ENCODE measurements at regions not wholly inside any gene's neighbourhood (a gene's known extent, or its start where the extent isn't known, plus 50 kb on each side); places are given as distances from the start of the nearest gene placed in this dataset.

GRCh38 chr21:41032541-41032940 lies 135.4 kb upstream of the BACE2 start:
- TF ChIP-seq CTCF (conservative IDR thresholded peaks at IDR 0.05; ENCODE audit: low read length) (no peak), EZH2phosphoT487 (IDR thresholded peaks at IDR 0.05; ENCODE audit: borderline replicate concordance) (no peak)
- H3F3A ChIP-seq (ENCODE audit: low read depth), result no peaks in the 10 kb centered on the region

GRCh38 chr21:41037212-41037611 lies 130.7 kb upstream of the BACE2 start:
- Histone ChIP-seq H2AFZ (ENCODE audit: low read length) (no peak overlapping the region), H3K4me3 (ENCODE audit: low read length, poor library complexity, severe bottlenecking) (no peak overlapping the region), H3K4me2 (ENCODE audit: low read depth, low read length, poor library complexity, severe bottlenecking) (no peak overlapping the region), H3K9me3 (ENCODE audit: insufficient read depth, low read depth, low read length) (no peaks in the 10 kb centered on the region), H3K9ac (ENCODE audit: low read depth, low read length, poor library complexity, severe bottlenecking) (no peak overlapping the region), H3K9me2 (replicated peaks; ENCODE audit: low read depth, low read length) (no peaks in the 10 kb centered on the region), H4K20me1 (ENCODE audit: insufficient read depth, low read length, poor library complexity, severe bottlenecking) (no peaks in the 10 kb centered on the region), H3K79me2 (ENCODE audit: insufficient read depth, low read length) (no peaks in the 10 kb centered on the region), H3K4me1 (ENCODE audit: insufficient read depth, low read length, poor library complexity, severe bottlenecking) (no peaks in the 10 kb centered on the region), H3K36me3 (ENCODE audit: insufficient read depth, low read length) (no peaks in the 10 kb centered on the region), H3K27me3 (ENCODE audit: insufficient read depth, low read length, poor library complexity, severe bottlenecking) (no peaks in the 10 kb centered on the region), H3F3A (ENCODE audit: low read depth) (no peaks in the 10 kb centered on the region)
- TF ChIP-seq EZH2phosphoT487 (IDR thresholded peaks at IDR 0.05; ENCODE audit: borderline replicate concordance) (no peak), CTCF (conservative IDR thresholded peaks at IDR 0.05; ENCODE audit: low read length) (no peak)

More at GRCh38 chr21:41032541-41032940, 135.4 kb upstream of the BACE2 start:
- Histone ChIP-seq H3K4me1 (ENCODE audit: insufficient read depth, low read length, poor library complexity, severe bottlenecking) (no peaks in the 10 kb centered on the region), H3K4me3 (ENCODE audit: low read length, poor library complexity, severe bottlenecking) (no peak overlapping the region), H3K9me2 (replicated peaks; ENCODE audit: low read depth, low read length) (no peaks in the 10 kb centered on the region), H3K9ac (ENCODE audit: low read depth, low read length, poor library complexity, severe bottlenecking) (no peak overlapping the region), H3K4me2 (ENCODE audit: low read depth, low read length, poor library complexity, severe bottlenecking) (no peak overlapping the region), H2AFZ (ENCODE audit: low read length) (no peak overlapping the region), H3K9me3 (ENCODE audit: insufficient read depth, low read depth, low read length) (no peaks in the 10 kb centered on the region), H3K27me3 (ENCODE audit: insufficient read depth, low read length, poor library complexity, severe bottlenecking) (no peaks in the 10 kb centered on the region), H3K36me3 (ENCODE audit: insufficient read depth, low read length) (no peaks in the 10 kb centered on the region), H3K79me2 (ENCODE audit: insufficient read depth, low read length) (no peaks in the 10 kb centered on the region), H4K20me1 (ENCODE audit: insufficient read depth, low read length, poor library complexity, severe bottlenecking) (no peaks in the 10 kb centered on the region)

GRCh38 chr21:41037936-41038335 lies 130.0 kb upstream of the BACE2 start:
- no peak for TF ChIP-seq CTCF (conservative IDR thresholded peaks at IDR 0.05; ENCODE audit: low read length)
- no peak for TF ChIP-seq EZH2phosphoT487 (IDR thresholded peaks at IDR 0.05; ENCODE audit: borderline replicate concordance)
- no peak overlapping the region for H3K9ac ChIP-seq (ENCODE audit: low read depth, low read length, poor library complexity, severe bottlenecking)
- no peak overlapping the region for H3K4me2 ChIP-seq (ENCODE audit: low read depth, low read length, poor library complexity, severe bottlenecking)
- no peaks in the 10 kb centered on the region for H4K20me1 ChIP-seq (ENCODE audit: insufficient read depth, low read length, poor library complexity, severe bottlenecking)
- no peak overlapping the region for H3K4me3 ChIP-seq (ENCODE audit: low read length, poor library complexity, severe bottlenecking)
- no peak overlapping the region for H2AFZ ChIP-seq (ENCODE audit: low read length)
- no peaks in the 10 kb centered on the region for H3K27me3 ChIP-seq (ENCODE audit: insufficient read depth, low read length, poor library complexity, severe bottlenecking)
- no peaks in the 10 kb centered on the region for H3K4me1 ChIP-seq (ENCODE audit: insufficient read depth, low read length, poor library complexity, severe bottlenecking)
- H3K79me2 ChIP-seq (ENCODE audit: insufficient read depth, low read length), result no peaks in the 10 kb centered on the region
- no peaks in the 10 kb centered on the region for H3K36me3 ChIP-seq (ENCODE audit: insufficient read depth, low read length)
- H3K9me3 ChIP-seq (ENCODE audit: insufficient read depth, low read depth, low read length), result no peaks in the 10 kb centered on the region
- H3F3A ChIP-seq (ENCODE audit: low read depth), result no peaks in the 10 kb centered on the region
- H3K9me2 ChIP-seq (replicated peaks; ENCODE audit: low read depth, low read length), result no peaks in the 10 kb centered on the region
